ENCODE measurements at regions not wholly inside any gene's neighbourhood (a gene's known extent, or its start where the extent isn't known, plus 50 kb on each side); places are given as distances from the start of the nearest gene placed in this dataset.

DNA sequence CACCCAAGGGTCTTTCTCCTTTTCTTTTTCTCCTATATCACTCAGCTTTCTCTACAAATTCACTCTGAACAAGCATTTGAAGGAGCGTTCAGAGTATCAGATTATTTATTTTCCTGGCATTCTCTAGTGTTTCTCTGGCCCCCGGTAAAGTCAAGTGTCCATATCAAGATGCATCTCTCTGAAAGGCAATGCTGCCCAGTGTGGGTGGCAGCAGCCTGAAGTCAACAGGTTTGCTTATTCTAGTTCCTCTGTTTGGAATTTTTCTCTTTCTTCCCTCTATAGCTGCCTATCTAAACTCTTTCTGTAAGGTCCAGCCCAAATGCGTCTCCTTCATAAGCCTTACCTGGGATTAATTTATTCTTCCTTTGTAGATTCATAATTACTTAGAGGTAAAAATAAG lies 526.2 kb upstream of the TNP1 start:
- peaks cover 5% of the 10 kb centered on the region for H3K27me3 ChIP-seq
- H3K4me3 ChIP-seq (ENCODE audit: low read depth in 1 of 2, low read length in 1 of 2), result no peak overlapping the region
- no peaks in the 10 kb centered on the region for H3K36me3 ChIP-seq
- H3K4me1 ChIP-seq (ENCODE audit: control insufficient read depth in 1 of 2, insufficient read depth in 1 of 2, low read depth in 1 of 2, low read length in 1 of 2), result no peaks in the 10 kb centered on the region
- H3K27ac ChIP-seq, result no peak overlapping the region
- TF ChIP-seq CTCF (IDR thresholded peaks at IDR 0.05), result no peak
- no peaks in the 10 kb centered on the region for H3K9me3 ChIP-seq

DNA sequence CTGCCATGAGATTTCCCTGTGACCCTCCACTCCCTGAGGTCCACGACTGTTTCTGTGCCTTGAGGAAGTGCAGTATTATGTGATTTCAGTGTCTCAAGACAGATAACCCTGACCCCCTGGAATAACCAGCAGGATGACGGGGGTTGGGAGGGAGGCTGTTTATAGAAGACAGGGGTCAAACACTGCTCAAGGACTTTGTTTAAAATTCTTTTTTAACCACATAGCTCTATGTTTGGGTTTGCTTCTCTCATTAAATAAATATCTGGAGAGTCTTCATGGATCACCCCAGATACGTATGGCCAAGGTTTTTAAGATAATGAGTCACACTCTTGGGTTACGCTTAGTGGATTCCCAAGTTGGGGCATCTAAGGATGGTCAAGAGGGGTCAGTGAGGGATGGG lies 523.8 kb upstream of the TNP1 start:
- no peaks in the 10 kb centered on the region for H3K4me1 ChIP-seq (ENCODE audit: control insufficient read depth in 1 of 2, insufficient read depth in 1 of 2, low read depth in 1 of 2, low read length in 1 of 2)
- no peak for TF ChIP-seq CTCF (IDR thresholded peaks at IDR 0.05)
- H3K27ac ChIP-seq, result no peak overlapping the region
- H3K4me3 ChIP-seq (ENCODE audit: low read depth in 1 of 2, low read length in 1 of 2), result no peak overlapping the region
- peaks cover 5% of the 10 kb centered on the region for H3K27me3 ChIP-seq
- no peaks in the 10 kb centered on the region for H3K36me3 ChIP-seq
- H3K9me3 ChIP-seq, result no peaks in the 10 kb centered on the region

DNA sequence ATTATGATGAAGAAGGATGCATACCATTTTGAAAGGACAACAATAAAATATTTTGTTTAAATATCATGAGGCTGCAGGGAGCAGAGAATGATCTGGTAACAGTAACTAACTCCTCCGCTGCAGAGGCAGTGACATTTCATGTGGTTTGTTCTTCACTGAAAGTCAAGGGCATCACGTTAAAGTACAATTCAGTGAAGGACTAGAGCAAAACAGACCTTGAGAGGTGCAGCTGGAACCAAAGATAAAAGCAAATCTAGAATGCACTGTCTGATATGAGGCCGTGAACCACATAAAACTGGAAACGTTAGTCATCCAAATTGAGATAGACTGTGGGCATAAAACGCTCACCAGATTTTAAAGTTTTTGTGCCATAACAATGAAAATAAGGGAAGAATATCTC lies 522.9 kb upstream of the TNP1 start:
- no peaks in the 10 kb centered on the region for H3K9me3 ChIP-seq
- no peak overlapping the region for H3K4me3 ChIP-seq (ENCODE audit: low read depth in 1 of 2, low read length in 1 of 2)
- no peak overlapping the region for H3K27ac ChIP-seq
- no peaks in the 10 kb centered on the region for H3K36me3 ChIP-seq
- TF ChIP-seq CTCF (IDR thresholded peaks at IDR 0.05), result no peak
- H3K4me1 ChIP-seq (ENCODE audit: control insufficient read depth in 1 of 2, insufficient read depth in 1 of 2, low read depth in 1 of 2, low read length in 1 of 2), result no peaks in the 10 kb centered on the region
- peaks cover 5% of the 10 kb centered on the region for H3K27me3 ChIP-seq

GRCh38 chr2:217379807-217380206 lies 519.9 kb upstream of the TNP1 start:
- H3K4me1 ChIP-seq (ENCODE audit: control insufficient read depth in 1 of 2, insufficient read depth in 1 of 2, low read depth in 1 of 2, low read length in 1 of 2), result no peaks in the 10 kb centered on the region
- H3K36me3 ChIP-seq, result no peaks in the 10 kb centered on the region
- TF ChIP-seq CTCF (IDR thresholded peaks at IDR 0.05), result no peak
- no peaks in the 10 kb centered on the region for H3K9me3 ChIP-seq
- H3K27me3 ChIP-seq, result no peaks in the 10 kb centered on the region
- no peak overlapping the region for H3K4me3 ChIP-seq (ENCODE audit: low read depth in 1 of 2, low read length in 1 of 2)
- no peak overlapping the region for H3K27ac ChIP-seq

DNA sequence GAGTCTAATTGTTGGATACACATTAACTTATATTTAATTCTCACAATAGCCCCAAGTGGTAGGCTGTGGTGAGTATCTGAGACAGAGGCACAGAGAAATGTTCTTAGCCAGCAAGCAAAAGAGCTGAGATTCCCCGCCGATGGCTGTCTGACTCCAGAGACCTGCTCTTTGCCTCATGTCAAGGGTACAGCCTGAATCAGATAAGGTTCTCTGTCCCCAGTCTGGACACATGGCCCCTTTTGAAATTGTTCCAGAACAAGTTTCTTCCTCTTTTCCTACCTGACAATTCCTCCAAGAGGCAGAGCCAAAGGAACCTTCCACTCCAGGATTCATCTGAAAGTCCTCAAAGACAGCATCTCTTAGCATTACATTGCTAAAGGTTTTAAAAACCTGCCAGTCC lies 512.9 kb upstream of the TNP1 start:
- Histone ChIP-seq H3K27ac (no peak overlapping the region), H3K4me3 (ENCODE audit: low read depth in 1 of 2, low read length in 1 of 2) (no peak overlapping the region), H3K9me3 (no peaks in the 10 kb centered on the region), H3K4me1 (ENCODE audit: control insufficient read depth in 1 of 2, insufficient read depth in 1 of 2, low read depth in 1 of 2, low read length in 1 of 2) (no peaks in the 10 kb centered on the region), H3K27me3 (peaks cover 7% of the 10 kb centered on the region), H3K36me3 (no peaks in the 10 kb centered on the region)
- no peak for TF ChIP-seq CTCF (IDR thresholded peaks at IDR 0.05)

DNA sequence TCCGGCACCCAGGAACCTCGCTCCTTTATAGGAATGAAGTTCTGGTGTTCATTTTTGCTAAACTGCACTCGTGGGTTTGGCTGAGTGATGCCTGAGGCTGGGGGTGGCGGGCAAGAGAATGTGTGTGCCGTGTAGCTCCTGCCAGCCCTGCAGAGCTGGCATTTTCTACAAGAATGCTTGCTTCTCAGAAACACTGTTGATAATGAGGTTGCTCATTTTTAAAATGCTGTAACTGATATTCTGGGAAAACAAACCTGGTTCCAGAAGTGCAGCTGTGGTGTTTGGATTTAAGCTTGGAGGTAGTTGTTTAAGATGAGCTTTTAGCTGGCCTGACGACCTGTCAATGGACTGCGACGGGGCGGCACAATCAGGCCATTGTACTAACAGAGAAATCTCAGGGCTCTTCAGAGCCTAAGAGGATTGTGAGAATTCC lies 511.9 kb upstream of the TNP1 start:
- Histone ChIP-seq H3K4me1 (ENCODE audit: control insufficient read depth in 1 of 2, insufficient read depth in 1 of 2, low read depth in 1 of 2, low read length in 1 of 2) (no peaks in the 10 kb centered on the region), H3K27ac (no peak overlapping the region), H3K27me3 (peaks cover 17% of the 10 kb centered on the region), H3K36me3 (no peaks in the 10 kb centered on the region), H3K9me3 (no peaks in the 10 kb centered on the region), H3K4me3 (ENCODE audit: low read depth in 1 of 2, low read length in 1 of 2) (no peak overlapping the region)
- no peak for TF ChIP-seq CTCF (IDR thresholded peaks at IDR 0.05)

Data from neutrophil (primary cell).